ENCODE measurements at regions not wholly inside any gene's neighbourhood (a gene's known extent, or its start where the extent isn't known, plus 50 kb on each side); places are given as distances from the start of the nearest gene placed in this dataset.

DNA sequence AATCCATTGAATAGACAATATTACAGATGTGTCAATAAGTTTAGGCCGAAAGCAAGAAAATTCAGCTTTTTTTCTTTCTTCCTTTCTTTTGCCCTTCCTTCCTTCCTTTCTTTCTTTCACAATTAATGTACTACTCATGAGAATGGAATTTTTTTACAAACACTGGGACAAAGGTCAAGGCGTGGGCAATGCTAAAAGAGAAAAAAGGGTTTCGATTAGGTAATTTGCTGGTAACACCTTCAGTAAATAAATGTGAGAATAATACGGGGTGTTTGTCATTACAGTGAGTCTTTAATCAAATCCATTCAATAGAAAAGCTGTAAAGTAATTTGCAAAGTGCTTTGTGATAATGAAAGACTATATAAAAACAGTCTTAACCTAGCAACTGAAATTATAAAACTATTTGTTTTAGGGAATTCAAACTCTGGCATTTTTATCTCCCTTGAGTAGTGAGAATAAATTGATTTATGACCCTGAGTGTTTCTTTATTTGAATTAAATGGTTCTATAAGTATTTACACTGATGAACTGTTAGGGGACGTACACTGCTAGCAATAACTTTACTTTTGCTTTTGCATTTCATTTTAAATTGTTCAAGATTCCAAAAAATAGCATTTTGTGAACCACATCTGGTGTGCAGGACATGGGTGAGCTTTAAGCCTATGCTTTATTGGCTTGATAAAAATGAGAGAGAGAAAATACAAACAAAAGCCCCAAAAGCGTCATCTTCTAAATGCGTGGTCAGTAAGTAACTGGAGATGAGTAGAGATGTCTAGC lies 104.2 kb upstream of the THRB start:
- no peak for DNase-seq

DNA sequence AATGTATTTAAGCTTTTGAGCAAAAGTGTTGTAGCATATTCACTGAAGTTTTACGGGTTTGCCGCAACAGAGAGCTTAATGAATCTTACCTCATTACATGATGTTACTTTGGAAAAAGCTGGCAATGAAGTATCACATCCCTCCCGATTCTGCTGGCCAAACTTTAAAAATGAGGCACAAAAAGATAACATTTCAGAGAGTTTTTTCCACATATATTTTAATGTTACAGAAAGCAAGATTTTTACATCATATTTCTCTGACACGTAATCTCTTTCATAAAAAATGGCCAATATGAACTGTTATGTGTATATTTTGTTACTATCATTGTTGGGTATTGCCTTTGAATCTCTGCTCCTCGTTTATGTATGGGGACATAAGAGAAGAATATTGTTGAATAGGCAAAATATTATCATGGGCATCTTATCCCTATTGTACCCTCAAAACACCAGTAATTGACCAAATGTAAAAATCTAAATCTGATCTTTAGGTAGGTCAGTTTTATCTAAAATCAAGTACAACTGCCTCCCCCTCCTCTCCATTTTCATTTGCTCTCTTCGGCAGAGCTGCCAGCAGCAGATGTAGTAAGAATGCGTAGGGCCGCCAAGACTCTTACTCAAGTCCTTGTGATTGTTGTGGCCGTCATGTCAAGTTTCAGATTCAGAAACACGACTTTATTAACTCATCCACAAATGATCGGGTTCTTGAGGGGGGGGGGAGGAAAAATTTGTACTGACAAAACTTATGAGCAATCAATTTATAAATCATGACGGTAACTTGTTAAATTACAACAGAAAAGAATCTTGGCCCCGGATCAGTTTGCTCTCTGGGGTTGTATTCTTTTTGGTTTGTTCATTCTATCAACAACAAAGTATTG lies 106.7 kb upstream of the THRB start:
- no peak for DNase-seq

DNA sequence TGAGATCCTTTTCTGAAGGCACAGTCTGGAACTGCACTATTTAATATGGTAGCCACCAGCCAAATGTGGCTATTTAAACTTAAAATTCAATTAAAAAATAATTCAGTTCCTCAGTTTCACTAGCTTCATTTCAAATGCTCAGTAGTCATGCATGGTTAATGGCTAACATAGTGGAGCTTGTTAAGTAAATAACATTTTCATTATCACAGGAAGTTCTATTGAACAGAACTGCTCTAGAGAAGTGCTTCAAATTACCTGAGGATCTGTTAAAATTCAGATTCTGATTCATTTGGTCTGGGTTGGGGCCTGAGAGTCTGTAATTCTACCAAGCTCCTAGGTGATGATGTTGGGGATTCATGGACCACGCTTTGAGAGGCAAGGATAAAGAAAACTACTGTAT lies 109.6 kb upstream of the THRB start:
- no peak for DNase-seq

DNA sequence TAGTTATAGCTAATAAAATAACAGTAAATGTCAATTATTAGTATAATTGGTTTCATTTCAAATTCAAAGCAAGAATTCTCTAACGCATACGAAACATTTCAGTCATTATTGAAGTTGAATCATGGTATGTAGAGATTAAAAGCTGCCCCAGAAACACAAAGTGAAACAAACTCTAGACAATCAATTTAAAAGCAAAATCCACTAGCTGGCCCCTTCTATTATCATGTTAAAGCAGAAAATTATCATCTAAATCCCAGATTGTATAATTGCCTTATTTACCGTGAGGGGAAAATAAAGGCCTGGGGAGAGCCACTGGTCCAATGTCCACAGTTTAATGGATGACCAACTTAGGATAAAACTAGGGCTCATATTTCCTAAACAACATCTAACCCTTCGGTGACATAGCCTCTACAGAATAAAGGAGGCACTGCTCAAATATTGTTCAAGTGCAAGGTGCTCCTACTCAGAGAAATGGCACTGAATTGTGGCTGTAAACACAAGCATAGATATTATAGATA lies 110.9 kb upstream of the THRB start:
- no peak for DNase-seq

DNA sequence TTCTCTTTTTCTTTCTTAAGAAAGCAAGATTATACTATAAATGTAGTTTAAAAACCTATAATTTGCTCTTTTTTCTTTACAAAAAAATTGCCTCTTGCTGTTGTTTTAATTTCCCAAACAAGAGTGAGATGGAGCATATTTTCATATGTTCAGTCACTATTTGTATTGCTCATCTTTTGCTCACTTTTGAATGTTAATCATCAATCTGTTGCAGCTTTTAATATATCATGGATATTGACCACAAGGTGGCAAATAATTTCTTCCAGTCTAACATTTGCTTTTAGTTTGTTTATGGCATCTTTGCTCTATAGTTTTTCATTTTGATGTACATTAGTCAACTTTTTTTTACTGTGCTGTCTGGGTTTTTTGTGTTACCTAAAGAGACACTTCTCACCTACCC lies 112.6 kb upstream of the THRB start:
- DNase-seq = no peak

DNA sequence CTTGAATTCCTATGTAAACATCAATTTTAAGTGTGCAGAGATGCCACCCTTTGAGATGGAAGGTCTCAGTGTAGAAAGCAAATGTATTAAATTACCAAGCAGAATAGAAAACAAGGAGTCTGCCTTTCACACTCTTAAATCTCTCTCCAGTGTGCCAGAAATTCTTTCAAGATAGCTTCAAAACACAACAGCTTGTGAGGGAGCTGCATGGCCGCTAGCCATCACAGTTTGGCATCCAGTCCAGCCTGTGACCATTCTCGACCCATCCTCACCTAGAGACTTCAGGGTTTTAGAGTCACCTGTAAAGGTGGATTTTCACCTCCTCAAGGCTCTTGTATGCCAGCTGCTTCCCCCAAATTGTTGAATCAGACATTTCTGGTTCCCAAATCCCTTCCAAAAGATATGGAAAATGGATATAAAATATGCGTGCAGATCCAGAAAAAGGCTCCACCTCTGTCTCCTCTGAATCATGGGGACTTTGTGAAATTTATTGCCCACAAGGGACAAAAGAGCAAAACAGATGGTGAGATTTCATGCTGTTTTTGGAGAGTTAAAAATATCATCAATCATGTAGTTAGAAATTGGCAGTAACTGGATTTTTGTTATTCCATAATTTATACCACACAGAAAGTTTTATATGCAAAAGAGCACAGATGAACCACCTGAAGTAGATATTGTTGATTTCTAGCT lies 114.2 kb upstream of the THRB start:
- DNase-seq = no peak

DNA sequence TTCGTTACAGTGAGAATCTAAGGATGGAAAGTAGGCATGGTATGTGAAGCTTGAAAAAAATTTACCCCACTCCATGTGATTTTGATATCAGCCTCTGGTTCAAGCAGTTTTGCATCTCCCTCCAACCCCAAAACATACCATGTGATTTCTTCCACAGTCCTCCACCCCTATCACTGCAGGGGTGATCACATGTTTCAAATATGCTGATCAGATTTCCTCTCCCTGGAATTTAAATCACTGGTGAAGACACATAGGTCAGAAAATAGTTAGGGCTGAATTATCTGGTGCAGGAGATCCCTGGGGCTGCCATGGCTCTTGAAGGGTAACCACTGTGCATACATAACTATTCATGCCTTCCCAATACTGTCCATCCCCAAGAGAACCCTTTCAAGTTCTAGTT lies 119.7 kb upstream of the THRB start:
- no peak for DNase-seq

DNA sequence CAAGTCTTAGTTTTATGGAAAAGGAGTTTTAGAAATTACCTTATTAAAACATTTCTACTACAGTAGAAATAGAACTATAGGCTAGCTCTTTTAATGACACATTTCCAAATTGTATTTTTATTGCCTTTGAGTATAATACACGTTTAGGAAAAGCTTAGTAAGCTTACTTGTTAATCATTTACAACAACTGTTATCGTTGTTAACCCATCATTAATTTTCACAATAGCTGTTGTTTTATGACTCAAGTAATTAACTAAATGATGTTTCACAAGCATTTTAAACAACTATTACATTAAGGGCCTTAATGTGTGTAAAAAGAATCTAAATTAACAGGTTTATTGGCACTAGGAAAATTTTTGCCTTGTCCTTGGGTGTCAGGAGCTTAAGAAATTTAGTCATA lies 120.5 kb upstream of the THRB start:
- DNase-seq = no peak

DNA sequence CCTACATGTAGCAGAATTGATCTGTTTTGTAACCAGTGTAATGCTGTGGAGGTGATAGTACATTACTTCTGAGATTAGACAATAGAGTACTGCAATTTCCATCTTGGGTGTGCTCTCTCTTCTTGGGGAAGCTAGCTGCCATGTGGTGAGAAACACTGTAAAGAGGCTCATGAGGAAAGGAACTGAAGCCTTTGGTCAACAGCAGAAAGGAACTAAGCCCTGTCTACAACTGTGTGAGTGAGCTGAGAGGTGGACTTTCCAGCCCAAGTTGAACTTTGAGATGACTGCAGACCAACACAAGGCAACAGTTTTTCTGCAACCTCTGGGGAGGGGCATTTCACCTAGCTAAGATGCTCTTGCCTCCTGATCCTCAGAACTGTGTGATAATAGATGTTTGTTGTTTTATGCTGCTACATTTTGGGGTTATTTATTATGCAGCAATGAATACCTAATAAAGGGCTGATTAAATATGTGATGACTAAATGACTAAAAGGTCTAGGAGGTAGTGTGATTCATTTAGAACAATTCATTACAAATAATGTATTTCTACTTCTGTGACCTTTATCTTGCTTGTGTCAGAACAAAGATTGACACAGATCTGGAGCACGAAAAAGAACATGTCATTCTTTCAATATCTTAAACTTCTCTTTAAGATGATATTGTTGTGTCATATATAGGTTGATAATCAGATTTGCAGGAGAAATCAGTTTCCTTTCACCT lies 121.6 kb upstream of the THRB start:
- no peak for DNase-seq

DNA sequence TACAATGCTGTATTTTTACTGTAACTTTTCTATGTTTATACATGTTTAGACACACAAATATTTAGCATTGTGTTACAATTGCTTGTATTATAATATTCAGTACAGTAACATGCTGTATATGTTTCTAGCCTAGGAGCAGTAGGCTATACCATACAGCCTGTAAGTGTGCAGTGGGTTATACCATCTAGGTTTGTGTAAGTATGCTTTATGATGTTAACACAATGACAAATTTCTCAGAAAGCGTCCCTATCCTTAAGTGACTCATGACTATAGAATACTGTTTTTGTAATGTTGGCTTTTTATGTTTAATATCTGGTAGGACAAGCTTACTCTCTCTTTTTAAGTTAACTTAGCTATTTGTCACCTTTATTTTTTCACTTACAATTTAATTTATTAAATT lies 127.5 kb upstream of the THRB start:
- no peak for DNase-seq

DNA sequence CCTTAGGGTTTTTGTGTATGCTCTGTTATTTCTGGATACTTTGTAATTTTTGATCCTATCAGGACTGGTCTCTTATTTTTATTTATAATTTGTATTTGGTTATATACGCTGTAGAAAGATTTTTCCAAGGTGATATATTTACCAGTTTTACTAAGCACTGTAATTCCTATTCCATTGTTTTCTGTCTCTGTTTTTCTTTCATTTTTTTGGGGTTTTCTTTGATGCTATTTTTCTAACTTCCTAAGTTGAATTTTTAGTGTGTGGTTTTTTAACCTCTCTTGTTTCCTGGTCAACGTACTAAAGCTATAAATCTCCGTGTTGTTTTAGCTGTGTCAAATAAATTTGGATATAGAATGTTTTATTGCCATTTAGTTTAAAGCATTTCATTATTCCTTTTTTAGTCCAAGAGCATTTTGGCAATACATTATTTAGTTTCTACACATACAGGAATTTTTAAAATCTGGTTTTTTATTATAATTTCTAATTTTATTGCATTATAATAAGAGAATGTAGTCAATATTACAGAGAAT lies 128.1 kb upstream of the THRB start:
- no peak for DNase-seq

DNA sequence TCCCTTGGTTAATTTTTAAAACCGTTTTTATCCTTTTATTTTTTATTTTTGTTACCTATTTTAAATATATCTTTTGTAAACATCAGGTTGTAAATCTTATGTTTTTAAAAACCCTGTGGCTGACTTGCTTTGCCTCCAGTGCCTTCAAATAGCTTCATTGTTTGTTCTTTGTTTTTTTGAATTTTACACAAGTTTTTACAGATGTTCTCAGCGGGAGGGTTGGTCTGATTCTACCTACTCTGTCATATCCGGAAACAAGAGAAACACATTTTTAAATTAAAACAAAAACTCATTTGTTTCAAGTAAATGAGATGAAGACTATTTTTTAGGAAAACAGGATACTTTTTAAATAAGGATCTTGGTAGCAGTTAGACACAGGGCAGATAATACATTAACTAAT lies 129.0 kb upstream of the THRB start:
- DNase-seq = no peak

DNA sequence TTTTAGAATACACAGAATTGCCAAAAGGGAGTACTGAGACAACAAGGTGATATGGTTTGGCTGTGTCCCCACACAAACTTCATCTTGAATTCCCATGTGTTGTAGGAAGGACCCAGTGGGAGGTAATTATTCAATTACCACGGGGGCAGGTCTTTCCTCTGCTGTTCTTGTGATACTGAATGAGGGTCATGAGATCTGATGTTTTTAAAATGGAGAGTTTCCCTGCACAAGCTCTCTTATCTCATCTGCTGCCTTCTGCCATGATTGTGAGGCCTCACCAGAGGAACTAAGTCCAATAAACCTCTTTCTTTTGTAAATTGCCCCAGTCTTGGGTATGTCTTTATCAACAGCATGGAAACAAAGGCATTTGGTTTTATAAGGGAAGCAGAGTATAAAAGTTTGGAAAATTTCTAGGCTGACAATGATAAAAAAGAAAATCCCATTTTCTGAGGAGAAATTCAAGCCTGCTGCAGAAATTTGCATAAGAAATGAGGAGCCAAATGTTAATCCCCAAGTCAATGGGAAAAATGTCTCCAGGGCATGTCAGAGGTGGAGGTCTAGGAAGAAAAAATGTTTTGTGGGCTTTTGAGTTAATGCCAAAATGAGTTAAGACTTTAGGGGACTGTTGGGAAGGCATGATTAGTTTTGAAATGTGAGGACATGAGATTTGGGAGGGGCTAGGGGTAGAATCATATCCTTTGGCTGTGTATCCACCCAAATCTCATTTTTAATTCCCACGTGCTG lies 130.5 kb upstream of the THRB start:
- DNase-seq = no peak

DNA sequence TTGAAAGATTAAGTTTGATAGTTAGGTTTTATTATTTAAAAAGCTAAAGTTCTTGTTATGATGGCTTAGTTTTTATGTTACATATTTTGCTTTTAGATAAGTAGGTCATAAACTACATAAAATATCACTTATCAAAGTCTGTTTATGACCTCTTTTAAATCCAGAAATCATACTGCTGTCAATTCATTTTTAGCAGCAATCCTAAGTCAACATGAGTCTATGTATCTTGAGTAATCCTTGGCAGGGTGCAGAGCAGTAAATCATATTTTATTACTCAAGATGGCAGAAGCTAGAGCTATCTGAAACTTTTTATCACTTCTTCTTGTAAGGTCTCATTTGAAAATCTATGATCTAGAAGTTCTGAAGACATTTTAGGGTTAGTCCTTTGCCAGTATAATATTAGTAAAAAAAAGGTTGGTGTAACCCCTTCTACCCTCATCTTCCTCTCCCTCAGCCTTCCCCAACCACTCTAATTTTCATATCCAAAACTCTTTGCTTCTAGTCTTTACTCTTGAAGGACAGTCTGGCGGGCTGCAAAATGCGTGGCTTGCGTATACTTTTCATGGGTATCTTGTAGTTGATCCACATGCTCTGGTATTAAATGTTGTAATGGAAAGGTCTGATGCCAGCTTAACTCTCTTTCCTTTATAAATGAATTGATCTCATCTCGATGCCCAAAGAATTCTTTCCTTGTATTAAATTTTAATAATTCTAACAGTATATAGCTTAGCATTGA lies 134.0 kb upstream of the THRB start:
- no peak for DNase-seq

DNA sequence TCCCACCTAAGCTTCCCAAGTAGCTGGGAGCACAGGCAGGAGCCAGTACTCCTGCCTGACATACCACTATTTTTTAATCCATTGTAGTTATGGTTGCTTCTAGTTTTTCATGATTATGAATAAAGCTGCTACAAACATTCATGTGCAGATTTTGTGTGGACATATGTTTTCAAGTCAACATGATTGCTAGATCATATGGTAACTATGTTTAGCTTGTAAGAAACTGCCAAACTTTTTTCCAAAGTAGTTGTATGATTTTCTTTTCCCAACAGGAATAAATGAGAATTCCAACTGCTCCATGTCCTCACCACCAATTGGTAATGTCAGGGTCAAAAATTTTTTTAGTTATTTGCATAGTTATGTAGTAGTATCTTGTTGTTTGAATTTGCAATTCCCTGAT lies 136.8 kb upstream of the THRB start:
- no peak for DNase-seq

DNA sequence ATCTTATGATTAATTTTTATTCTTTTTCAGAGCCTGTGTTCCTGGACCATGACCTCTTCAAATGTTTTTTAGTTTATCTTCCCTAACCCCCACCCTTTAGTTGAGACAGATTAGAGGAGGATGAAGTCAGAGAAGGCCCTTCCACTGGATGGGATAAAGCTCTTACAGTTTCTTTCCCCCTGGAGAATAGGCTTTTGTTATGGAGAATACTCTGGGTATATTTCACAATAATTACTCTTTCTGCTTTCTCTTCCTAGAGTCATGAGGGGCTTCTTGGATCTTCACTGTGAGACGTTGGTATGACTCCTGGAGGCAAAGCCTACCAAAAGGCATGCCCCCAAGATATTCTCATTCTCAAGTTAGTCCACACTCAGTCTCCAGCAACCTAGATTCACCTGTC lies 144.4 kb upstream of the THRB start:
- no peak for DNase-seq

DNA sequence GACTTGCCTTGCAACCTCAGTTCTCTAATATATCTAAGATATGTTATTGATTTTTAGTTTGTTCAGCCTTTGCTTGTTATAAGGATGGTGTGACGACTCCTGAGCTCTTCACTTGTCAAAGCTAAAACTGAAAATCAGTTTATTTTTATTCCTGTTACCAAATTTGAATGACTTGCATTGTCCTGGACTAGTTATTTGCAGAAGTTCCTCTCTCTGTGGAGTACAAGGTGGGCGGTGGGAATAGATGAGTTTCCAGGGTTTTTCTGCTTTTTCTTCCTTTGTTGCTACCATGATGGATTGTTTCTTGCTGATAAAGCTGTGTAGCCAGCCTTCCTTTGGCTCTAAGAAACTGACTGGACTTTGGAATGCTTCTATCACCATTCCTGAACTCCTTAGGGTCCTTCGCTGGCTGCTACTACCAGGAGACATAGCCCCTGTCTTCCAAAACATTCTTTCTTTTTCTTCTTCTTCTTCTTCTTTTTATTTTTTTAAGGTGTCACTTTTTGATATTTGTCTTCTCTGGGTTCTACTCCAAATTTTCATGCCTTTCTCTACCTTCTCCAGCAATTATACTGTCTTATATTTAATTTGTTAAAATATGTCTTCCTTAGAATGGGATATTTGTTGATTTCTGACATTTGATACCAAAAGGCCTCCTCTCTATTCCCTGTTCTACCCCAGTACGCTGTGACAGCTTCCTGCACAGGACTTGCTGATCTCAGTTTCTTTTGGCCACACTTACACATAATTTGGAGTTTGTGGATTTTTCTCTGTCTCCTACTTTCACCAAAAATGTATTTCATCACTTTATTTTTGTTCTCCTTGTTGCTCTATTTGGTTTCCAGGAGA lies 145.1 kb upstream of the THRB start:
- no peak for DNase-seq

DNA sequence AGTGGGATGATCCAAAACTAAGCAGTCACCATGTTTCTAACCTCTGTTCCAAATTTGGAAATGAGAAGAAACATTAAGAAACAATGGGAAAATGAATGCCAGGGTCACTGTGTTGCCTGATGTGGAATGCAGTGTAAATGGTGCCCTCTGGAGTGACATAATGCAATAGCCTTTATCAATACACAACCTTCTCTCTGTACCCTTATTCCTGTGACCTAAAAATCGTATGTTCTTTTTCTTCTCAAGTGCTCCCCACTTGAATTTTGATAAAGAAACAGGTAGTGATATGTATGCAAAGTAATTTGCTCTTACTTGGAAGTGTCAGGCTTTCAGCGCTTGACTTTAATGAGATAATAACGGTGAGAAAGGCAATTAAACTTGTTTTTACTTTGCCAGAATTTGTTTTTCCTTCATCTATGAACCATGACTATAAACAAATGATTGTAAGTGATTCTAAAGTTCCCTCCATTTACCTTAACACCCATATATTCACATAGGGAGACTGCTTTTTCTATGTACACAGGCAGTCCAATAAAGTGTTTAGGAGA lies 145.8 kb upstream of the THRB start:
- DNase-seq = no peak

DNA sequence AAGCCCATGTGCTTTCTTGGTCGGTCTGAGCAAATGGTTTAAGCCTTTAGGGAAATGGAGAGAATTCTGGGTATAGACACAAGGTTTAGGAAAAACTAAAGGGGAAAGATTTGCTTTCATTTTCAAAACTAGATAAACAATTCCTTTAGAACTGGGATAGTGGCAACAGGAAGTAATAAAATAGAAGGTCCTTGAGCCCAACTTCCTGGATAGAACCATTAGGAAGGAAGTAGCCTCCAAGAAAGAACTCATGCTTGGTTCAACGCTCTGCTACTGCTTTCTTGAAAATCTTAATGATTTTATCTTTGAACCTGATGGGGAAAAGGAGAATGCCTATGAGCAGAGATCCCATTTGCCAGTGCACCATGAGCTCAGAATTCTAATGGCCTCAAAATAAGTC lies 147.0 kb upstream of the THRB start:
- no peak for DNase-seq

DNA sequence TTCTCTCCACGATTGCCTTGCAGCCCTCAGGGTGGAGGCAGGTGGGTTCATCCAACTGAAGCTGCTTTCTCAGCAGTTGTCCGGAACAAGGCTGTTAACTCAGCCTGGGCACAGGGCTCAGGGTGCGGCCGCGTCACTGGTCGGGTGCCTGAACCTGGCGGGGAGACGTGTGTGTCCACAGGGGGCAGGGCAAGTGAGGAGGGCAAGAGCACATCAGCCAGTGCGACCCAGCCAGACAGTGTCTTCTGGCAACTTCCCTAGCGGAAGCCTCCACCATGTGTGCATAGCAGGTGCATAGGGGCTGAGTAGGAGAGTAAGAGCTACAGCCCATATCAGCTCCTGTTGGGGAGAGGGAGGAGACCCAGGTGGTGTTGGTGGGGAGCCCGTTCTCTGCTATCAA lies 150.4 kb upstream of the THRB start:
- DNase-seq = no peak
